H9 (cell line): ENCODE measurements at regions not wholly inside any gene's neighbourhood (a gene's known extent, or its start where the extent isn't known, plus 50 kb on each side); places are given as distances from the start of the nearest gene placed in this dataset.
"Not testable (repeated sequence)": the region's sequence is repeated elsewhere in the genome, so short reads cannot be mapped to it uniquely, and the experiment has no call there.

Source experiments
- DNase-seq: peaks from one replicate; pipeline ENCODE4 v3.0.0-alpha.2; 2017
- H2AFZ ChIP-seq: one replicate; pipeline ENCODE4 v1.6.1; 2013; ENCODE audit warnings: mild to moderate bottlenecking, low read length, control low read depth, moderate library complexity
- H2AK5ac ChIP-seq: 2 replicates; pipeline ENCODE4 v1.6.1; 2013; ENCODE audit warnings: low read length, control low read depth, mixed read lengths; ENCODE audit not compliant: insufficient read length
- H2BK120ac ChIP-seq: one replicate; pipeline ENCODE4 v1.6.1; 2013; ENCODE audit warnings: low read depth, mild to moderate bottlenecking, low read length, control low read depth, inconsistent platforms; ENCODE audit not compliant: poor library complexity, severe bottlenecking
- H2BK12ac ChIP-seq: 2 replicates; pipeline ENCODE4 v1.6.1; 2013; ENCODE audit warnings: low read length, control low read depth, mixed read lengths, low read depth; ENCODE audit not compliant: insufficient read length
- H2BK15ac ChIP-seq: 2 replicates; pipeline ENCODE4 v1.6.1; 2013; ENCODE audit warnings: low read depth, low read length, control low read depth
- H2BK20ac ChIP-seq: one replicate; pipeline ENCODE4 v1.6.1; 2013; ENCODE audit warnings: low read depth, mild to moderate bottlenecking, low read length, control low read depth, inconsistent platforms; ENCODE audit not compliant: poor library complexity, severe bottlenecking
- H2BK5ac ChIP-seq: 2 replicates; pipeline ENCODE4 v1.6.1; 2013; ENCODE audit warnings: low read length, control low read depth, mixed read lengths; ENCODE audit not compliant: insufficient read length
- H3K14ac ChIP-seq: 2 replicates; pipeline ENCODE4 v1.6.1; 2013; ENCODE audit warnings: low read length, control low read depth; ENCODE audit not compliant: insufficient read depth
- H3K18ac ChIP-seq: 2 replicates; pipeline ENCODE4 v1.6.1; 2013; ENCODE audit warnings: low read depth, mild to moderate bottlenecking, mixed read lengths, low read length, control low read depth; ENCODE audit not compliant: insufficient read length
- H3K23ac ChIP-seq: 2 replicates; pipeline ENCODE4 v1.6.1; 2013; ENCODE audit warnings: low read length, control low read depth, mixed read lengths, low read depth; ENCODE audit not compliant: insufficient read length
- H3K23me2 ChIP-seq: 2 replicates; pipeline ENCODE4 v1.6.1; 2013; ENCODE audit warnings: low read depth, mild to moderate bottlenecking, mixed read lengths, low read length, control low read depth; ENCODE audit not compliant: insufficient read length, poor library complexity, severe bottlenecking
- H3K27ac ChIP-seq: 2 replicates; pipeline ENCODE4 v1.5.1; 2013; ENCODE audit warnings: low read length, control low read depth, mixed read lengths, low read depth; ENCODE audit not compliant: insufficient read length
- H3K27me3 ChIP-seq: 2 replicates; pipeline ENCODE4 v1.6.1; 2013; ENCODE audit warnings: low read length, control low read depth, inconsistent platforms; ENCODE audit not compliant: insufficient read depth
- H3K4ac ChIP-seq: 2 replicates; pipeline ENCODE4 v1.6.1; 2013; ENCODE audit warnings: low read depth, mild to moderate bottlenecking, control low read depth, inconsistent platforms, low read length, moderate library complexity
- H3K4me1 ChIP-seq: 2 replicates; pipeline ENCODE4 v1.6.1; 2013; ENCODE audit warnings: low read length, control low read depth, inconsistent platforms; ENCODE audit not compliant: insufficient read depth
- H3K4me2 ChIP-seq: 2 replicates; pipeline ENCODE4 v1.6.1; 2013; ENCODE audit warnings: low read length, control low read depth, mixed read lengths; ENCODE audit not compliant: insufficient read length, insufficient read depth
- H3K56ac ChIP-seq: 2 replicates; pipeline ENCODE4 v1.6.1; 2013; ENCODE audit warnings: low read depth, mild to moderate bottlenecking, mixed read lengths, low read length, control low read depth; ENCODE audit not compliant: insufficient read length
- H3K79me1 ChIP-seq: 2 replicates; pipeline ENCODE4 v1.6.1; 2013; ENCODE audit warnings: low read depth, mild to moderate bottlenecking, moderate library complexity, low read length, control low read depth, inconsistent platforms; ENCODE audit not compliant: insufficient read depth, poor library complexity, severe bottlenecking
- H3K79me2 ChIP-seq: 2 replicates; pipeline ENCODE4 v1.6.1; 2013; ENCODE audit warnings: low read length, control low read depth, inconsistent platforms; ENCODE audit not compliant: insufficient read depth
- H3K9ac ChIP-seq: 2 replicates; pipeline ENCODE4 v1.6.1; 2013; ENCODE audit warnings: low read length, control low read depth, mixed read lengths; ENCODE audit not compliant: insufficient read length; ENCODE audit errors: extremely low read depth
- H3K9me3 ChIP-seq: one replicate; pipeline ENCODE4 v1.6.1; 2013; ENCODE audit warnings: low read depth, low read length, inconsistent platforms; ENCODE audit not compliant: control insufficient read depth
- H3T11ph ChIP-seq: one replicate; pipeline ENCODE4 v1.6.1; 2013; ENCODE audit warnings: mild to moderate bottlenecking, low read length, control low read depth, inconsistent platforms
- H4K20me1 ChIP-seq: one replicate; pipeline ENCODE4 v1.6.1; 2013; ENCODE audit not compliant: control insufficient read depth, insufficient read length, insufficient read depth
- H4K5ac ChIP-seq: 2 replicates; pipeline ENCODE4 v1.6.1; 2013; ENCODE audit warnings: low read depth, mild to moderate bottlenecking, mixed read lengths, low read length, control low read depth; ENCODE audit not compliant: insufficient read length
- H4K8ac ChIP-seq: replicated peaks from 2 replicates; pipeline ENCODE4 v1.6.1; 2013; ENCODE audit warnings: low read length, control low read depth, mixed read lengths, low read depth; ENCODE audit not compliant: insufficient read length
- H4K91ac ChIP-seq: 2 replicates; pipeline ENCODE4 v1.6.1; 2013; ENCODE audit warnings: low read depth, mild to moderate bottlenecking, moderate library complexity, mixed read lengths, low read length, control low read depth; ENCODE audit not compliant: insufficient read length
- H3K27ac Mint-ChIP-seq, 3 experiments: 2 replicates in 2 of 3; 3 replicates in 1 of 3; pipeline ENCODE4 v1.8.0; 2020 to 2021; ENCODE audit warnings: mixed read lengths in 3 of 3, mild to moderate bottlenecking in 1 of 3, moderate library complexity in 1 of 3
- H3K27me3 Mint-ChIP-seq: 2 replicates; pipeline ENCODE4 v1.8.0; 2021; ENCODE audit warnings: low read depth, mild to moderate bottlenecking, moderate library complexity, mixed read lengths
- H3K36me3 Mint-ChIP-seq, 3 experiments: 2 replicates in 2 of 3; 3 replicates in 1 of 3; pipeline ENCODE4 v1.8.0; 2020 to 2021; ENCODE audit warnings: low read depth in 3 of 3, mixed read lengths in 3 of 3; ENCODE audit not compliant: insufficient read depth in 1 of 3
- H3K4me1 Mint-ChIP-seq, 2 experiments: 2 replicates each; pipeline ENCODE4 v1.8.0; 2020; ENCODE audit warnings: mixed read lengths in 2 of 2
- H3K4me3 Mint-ChIP-seq, 2 experiments: 2 replicates in 1 of 2; 3 replicates in 1 of 2; pipeline ENCODE4 v1.8.0; 2020 to 2021; ENCODE audit warnings: mild to moderate bottlenecking in 2 of 2, mixed read lengths in 2 of 2, moderate library complexity in 1 of 2
- H3K9me3 Mint-ChIP-seq, 2 experiments: 2 replicates in 1 of 2; 3 replicates in 1 of 2; pipeline ENCODE4 v1.8.0; 2020; ENCODE audit warnings: mild to moderate bottlenecking in 2 of 2, mixed read lengths in 2 of 2, moderate library complexity in 1 of 2
- CTCF ChIP-seq: fragments of 200-600 bp; sonication (generic); conservative IDR thresholded peaks from 3 replicates; pipeline ENCODE4 v1.8.0; 2021; ENCODE audit warnings: antibody characterized with exemption, mild to moderate bottlenecking
- WGBS: extraction: QIAGEN DNeasy Blood & Tissue Kit; methylation state at CpG from one replicate; pipeline ENCODE4 v1.1.7; 2013; ENCODE audit warnings: missing lambda C conversion rate, low lambda C conversion rate, mixed read lengths; ENCODE audit not compliant: insufficient read length; ENCODE audit errors: extremely low coverage; 5-methylcytosine and 5-hydroxymethylcytosine counted together

- Histone ChIP-seq H4K5ac (no peak overlapping the region), H2AFZ (no peak overlapping the region), H3K4me1 (no peaks in the 10 kb centered on the region), H4K20me1 (no peaks in the 10 kb centered on the region), H3K4me2 (no peak overlapping the region), H3K23me2 (no peaks in the 10 kb centered on the region), H3K79me1 (no peaks in the 10 kb centered on the region), H3K79me2 (no peaks in the 10 kb centered on the region), H2AK5ac (no peak overlapping the region), H3K27me3 (no peaks in the 10 kb centered on the region), H2BK15ac (no peak overlapping the region), H4K8ac (no peak overlapping the region), H2BK5ac (no peak overlapping the region), H3K4ac (no peak overlapping the region), H3K27ac (no peak overlapping the region), H3K9ac (no peak overlapping the region), H3K9me3 (peaks cover 17% of the 10 kb centered on the region), H3K14ac (no peak overlapping the region), H2BK120ac (no peak overlapping the region), H4K91ac (no peak overlapping the region), H3K56ac (no peak overlapping the region), H2BK12ac (no peak overlapping the region), H3T11ph (no peak overlapping the region), H3K23ac (no peak overlapping the region), H2BK20ac (no peak overlapping the region), H3K18ac (no peak overlapping the region)
- Mint-ChIP-seq H3K9me3 (peaks cover 31 to 52% of the 10 kb centered on the region in 2 experiments), H3K4me3 (no peak overlapping the region), H3K4me1 (peaks cover 9 to 14% of the 10 kb centered on the region in 2 experiments), H3K36me3 (peaks cover 23 to 54% (median 37%) of the 10 kb centered on the region in 3 experiments), H3K27ac (no peak overlapping the region), H3K27me3 (no peaks in the 10 kb centered on the region)
- WGBS = no CpG with 5 or more reads among the region's 5 CpGs
- no peak for TF ChIP-seq CTCF
- DNase-seq = no peak
These were observed 729.9 kb downstream of the MECOM start for GRCh38 chr3:168933614-168934013.

- H3K4me3 Mint-ChIP-seq, H3K4me2 ChIP-seq, H2BK12ac ChIP-seq, H3K4me1 ChIP-seq, H3T11ph ChIP-seq, H3K56ac ChIP-seq, H3K27me3 ChIP-seq, H2BK20ac ChIP-seq, H3K79me2 ChIP-seq, H2AFZ ChIP-seq, H3K18ac ChIP-seq, H2AK5ac ChIP-seq, H3K9ac ChIP-seq, H3K27me3 Mint-ChIP-seq, H3K23me2 ChIP-seq, DNase-seq, H4K8ac ChIP-seq, H3K27ac ChIP-seq, H2BK15ac ChIP-seq, H4K91ac ChIP-seq, H2BK5ac ChIP-seq, H3K4ac ChIP-seq, H3K79me1 ChIP-seq, H4K5ac ChIP-seq, H4K20me1 ChIP-seq, H2BK120ac ChIP-seq, H3K23ac ChIP-seq, H3K14ac ChIP-seq: not testable (repeated sequence)
- Mint-ChIP-seq H3K27ac (peak overlapping the region in 1 of 3 experiments; percentile 38; a peak in 2 of 7 replicates), H3K9me3 (peaks cover 27 to 38% of the 10 kb centered on the region in 2 experiments), H3K36me3 (peaks cover 23 to 40% (median 34%) of the 10 kb centered on the region in 3 experiments), H3K4me1 (peaks cover 8 to 15% of the 10 kb centered on the region in 2 experiments)
- peaks cover 17% of the 10 kb centered on the region for H3K9me3 ChIP-seq
- WGBS = no CpG with 5 or more reads among the region's 3 CpGs
These were observed 733.5 kb downstream of the MECOM start for GRCh38 chr3:168929997-168930396.
